ENCODE measurements at regions not wholly inside any gene's neighbourhood (a gene's known extent, or its start where the extent isn't known, plus 50 kb on each side); places are given as distances from the start of the nearest gene placed in this dataset.
"Not testable (repeated sequence)": the region's sequence is repeated elsewhere in the genome, so short reads cannot be mapped to it uniquely, and the experiment has no call there.

DNA sequence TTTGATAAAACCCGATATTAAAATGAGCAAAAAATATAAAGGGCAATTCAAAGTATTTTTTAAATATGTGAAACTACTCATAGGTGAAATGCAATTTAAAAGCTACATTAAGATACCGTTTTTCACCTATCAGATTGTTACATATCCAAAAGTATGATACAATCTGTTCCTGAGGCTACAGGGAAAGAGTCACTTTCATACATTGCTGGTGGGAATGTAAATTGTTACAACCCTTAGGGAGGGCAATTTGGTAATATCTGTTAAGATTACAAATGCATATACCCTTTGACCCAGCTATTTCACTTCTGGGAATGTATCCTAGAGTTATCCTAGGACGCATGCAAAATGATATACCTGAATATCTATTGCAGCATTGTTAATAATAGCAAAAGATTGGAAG is 132.1 kb downstream of the BLID start:
- H3K4me2 ChIP-seq (ENCODE audit: low read depth, low read length) = no peak overlapping the region
- no peaks in the 10 kb centered on the region for H3K9me3 ChIP-seq (ENCODE audit: low read length)
- no peak overlapping the region for H2AFZ ChIP-seq (ENCODE audit: low read length)
- 15% methylated on average over 3 of the region's 3 CpGs for WGBS (ENCODE audit: low lambda C conversion rate)
- no peaks in the 10 kb centered on the region for H3K36me3 ChIP-seq (replicated peaks in 1 of 2; ENCODE audit: control insufficient read depth in 1 of 2, insufficient read depth in 2 of 2, low read length in 2 of 2)
- H3K27ac ChIP-seq (ENCODE audit: extremely low read length, insufficient read depth, low read length) = no peak overlapping the region
- H3K4me3 ChIP-seq (replicated peaks in 1 of 3; ENCODE audit: insufficient read depth in 1 of 3, low read depth in 2 of 3, low read length in 3 of 3) = no peak overlapping the region
- TF ChIP-seq ZMAT5 (CRISPR knock-in tag; IDR thresholded peaks at IDR 0.05; ENCODE audit: borderline replicate concordance, low read depth) = no peak
- TF ChIP-seq ZNF749 (CRISPR knock-in tag; IDR thresholded peaks at IDR 0.05; ENCODE audit: borderline replicate concordance) = no peak
- no peak for TF ChIP-seq TRIM24 (CRISPR knock-in tag; IDR thresholded peaks at IDR 0.05)
- no peak for TF ChIP-seq KLF12 (CRISPR knock-in tag; IDR thresholded peaks at IDR 0.05; ENCODE audit: borderline replicate concordance)
- TF ChIP-seq, protein P1, sequence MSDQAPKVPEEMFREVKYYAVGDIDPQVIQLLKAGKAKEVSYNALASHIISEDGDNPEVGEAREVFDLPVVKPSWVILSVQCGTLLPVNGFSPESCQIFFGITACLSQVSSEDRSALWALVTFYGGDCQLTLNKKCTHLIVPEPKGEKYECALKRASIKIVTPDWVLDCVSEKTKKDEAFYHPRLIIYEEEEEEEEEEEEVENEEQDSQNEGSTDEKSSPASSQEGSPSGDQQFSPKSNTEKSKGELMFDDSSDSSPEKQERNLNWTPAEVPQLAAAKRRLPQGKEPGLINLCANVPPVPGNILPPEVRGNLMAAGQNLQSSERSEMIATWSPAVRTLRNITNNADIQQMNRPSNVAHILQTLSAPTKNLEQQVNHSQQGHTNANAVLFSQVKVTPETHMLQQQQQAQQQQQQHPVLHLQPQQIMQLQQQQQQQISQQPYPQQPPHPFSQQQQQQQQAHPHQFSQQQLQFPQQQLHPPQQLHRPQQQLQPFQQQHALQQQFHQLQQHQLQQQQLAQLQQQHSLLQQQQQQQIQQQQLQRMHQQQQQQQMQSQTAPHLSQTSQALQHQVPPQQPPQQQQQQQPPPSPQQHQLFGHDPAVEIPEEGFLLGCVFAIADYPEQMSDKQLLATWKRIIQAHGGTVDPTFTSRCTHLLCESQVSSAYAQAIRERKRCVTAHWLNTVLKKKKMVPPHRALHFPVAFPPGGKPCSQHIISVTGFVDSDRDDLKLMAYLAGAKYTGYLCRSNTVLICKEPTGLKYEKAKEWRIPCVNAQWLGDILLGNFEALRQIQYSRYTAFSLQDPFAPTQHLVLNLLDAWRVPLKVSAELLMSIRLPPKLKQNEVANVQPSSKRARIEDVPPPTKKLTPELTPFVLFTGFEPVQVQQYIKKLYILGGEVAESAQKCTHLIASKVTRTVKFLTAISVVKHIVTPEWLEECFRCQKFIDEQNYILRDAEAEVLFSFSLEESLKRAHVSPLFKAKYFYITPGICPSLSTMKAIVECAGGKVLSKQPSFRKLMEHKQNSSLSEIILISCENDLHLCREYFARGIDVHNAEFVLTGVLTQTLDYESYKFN (CRISPR knock-in tag; conservative IDR thresholded peaks at IDR 0.05) = no peak
- TF ChIP-seq SP1 (IDR thresholded peaks at IDR 0.05) = no peak
- no peak for TF ChIP-seq SP1 (CRISPR knock-in tag; IDR thresholded peaks at IDR 0.05)
- TF ChIP-seq RBAK (CRISPR knock-in tag; IDR thresholded peaks at IDR 0.05) = no peak
- TF ChIP-seq MEIS1 (CRISPR knock-in tag; IDR thresholded peaks at IDR 0.05; ENCODE audit: borderline replicate concordance) = no peak
- no peak for TF ChIP-seq CBX5 (CRISPR knock-in tag; IDR thresholded peaks at IDR 0.05; ENCODE audit: borderline replicate concordance)
- TF ChIP-seq, protein P2, sequence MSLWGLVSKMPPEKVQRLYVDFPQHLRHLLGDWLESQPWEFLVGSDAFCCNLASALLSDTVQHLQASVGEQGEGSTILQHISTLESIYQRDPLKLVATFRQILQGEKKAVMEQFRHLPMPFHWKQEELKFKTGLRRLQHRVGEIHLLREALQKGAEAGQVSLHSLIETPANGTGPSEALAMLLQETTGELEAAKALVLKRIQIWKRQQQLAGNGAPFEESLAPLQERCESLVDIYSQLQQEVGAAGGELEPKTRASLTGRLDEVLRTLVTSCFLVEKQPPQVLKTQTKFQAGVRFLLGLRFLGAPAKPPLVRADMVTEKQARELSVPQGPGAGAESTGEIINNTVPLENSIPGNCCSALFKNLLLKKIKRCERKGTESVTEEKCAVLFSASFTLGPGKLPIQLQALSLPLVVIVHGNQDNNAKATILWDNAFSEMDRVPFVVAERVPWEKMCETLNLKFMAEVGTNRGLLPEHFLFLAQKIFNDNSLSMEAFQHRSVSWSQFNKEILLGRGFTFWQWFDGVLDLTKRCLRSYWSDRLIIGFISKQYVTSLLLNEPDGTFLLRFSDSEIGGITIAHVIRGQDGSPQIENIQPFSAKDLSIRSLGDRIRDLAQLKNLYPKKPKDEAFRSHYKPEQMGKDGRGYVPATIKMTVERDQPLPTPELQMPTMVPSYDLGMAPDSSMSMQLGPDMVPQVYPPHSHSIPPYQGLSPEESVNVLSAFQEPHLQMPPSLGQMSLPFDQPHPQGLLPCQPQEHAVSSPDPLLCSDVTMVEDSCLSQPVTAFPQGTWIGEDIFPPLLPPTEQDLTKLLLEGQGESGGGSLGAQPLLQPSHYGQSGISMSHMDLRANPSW (CRISPR knock-in tag; IDR thresholded peaks at IDR 0.05; ENCODE audit: borderline replicate concordance) = no peak
- TF ChIP-seq ZNF143 (CRISPR knock-in tag; IDR thresholded peaks at IDR 0.05) = no peak
- no peak for TF ChIP-seq MAFF (IDR thresholded peaks at IDR 0.05; ENCODE audit: low read depth, low read length)
- no peak for TF ChIP-seq ZZZ3 (CRISPR knock-in tag; IDR thresholded peaks at IDR 0.05; ENCODE audit: borderline replicate concordance)
- in situ Hi-C loops (cut with HindIII; ENCODE audit: extremely low pct_ligation_motif_present, low pct_unique_long_range_greater_than_20kb) = no loop called here
- no peaks in the 10 kb centered on the region for H4K20me1 ChIP-seq (ENCODE audit: insufficient read depth, low read length)
- H3K79me2 ChIP-seq (ENCODE audit: insufficient read depth, low read length) = no peaks in the 10 kb centered on the region
- intact Hi-C loops (cut with micrococcal nuclease; ENCODE audit: unreplicated experiment) = no loop called here
- DNase-seq (ENCODE audit: low spot score) (no peak), FAIRE-seq (no peak), ATAC-seq (no peak)
- H3K27me3 ChIP-seq (ENCODE audit: control insufficient read depth in 1 of 2, insufficient read depth in 2 of 2, low read length in 2 of 2) = no peaks in the 10 kb centered on the region
- POLR2A ChIA-PET = no interaction called here
- no peak overlapping the region for H3K9ac ChIP-seq (ENCODE audit: insufficient read depth, low read depth, low read length)
- no TSS peak for BruUV-seq (replicated peaks)
- H3K4me1 ChIP-seq (ENCODE audit: insufficient read depth, low read length) = no peaks in the 10 kb centered on the region
- CTCF ChIA-PET (ENCODE audit: low intra/inter-chr PET ratio, low total read pairs) = no interaction called here

- H3K4me1 ChIP-seq (ENCODE audit: insufficient read depth, low read length); H3K79me2 ChIP-seq (ENCODE audit: insufficient read depth, low read length); intact Hi-C loops (cut with micrococcal nuclease; ENCODE audit: unreplicated experiment); FAIRE-seq; H3K9me3 ChIP-seq (ENCODE audit: low read length); in situ Hi-C loops (cut with HindIII; ENCODE audit: extremely low pct_ligation_motif_present, low pct_unique_long_range_greater_than_20kb); H3K4me2 ChIP-seq (ENCODE audit: low read depth, low read length); H2AFZ ChIP-seq (ENCODE audit: low read length); BruUV-seq (replicated peaks); DNase-seq (ENCODE audit: low spot score); H3K4me3 ChIP-seq (replicated peaks in 1 of 3; ENCODE audit: insufficient read depth in 1 of 3, low read depth in 2 of 3, low read length in 3 of 3); H4K20me1 ChIP-seq (ENCODE audit: insufficient read depth, low read length); POLR2A ChIA-PET; H3K9ac ChIP-seq (ENCODE audit: insufficient read depth, low read depth, low read length); H3K27ac ChIP-seq (ENCODE audit: extremely low read length, insufficient read depth, low read length); H3K36me3 ChIP-seq (replicated peaks in 1 of 2; ENCODE audit: control insufficient read depth in 1 of 2, insufficient read depth in 2 of 2, low read length in 2 of 2); H3K27me3 ChIP-seq (ENCODE audit: control insufficient read depth in 1 of 2, insufficient read depth in 2 of 2, low read length in 2 of 2); CTCF ChIA-PET (ENCODE audit: low intra/inter-chr PET ratio, low total read pairs); ATAC-seq: not testable (repeated sequence)
Measured at GRCh38 chr11:121977914-121978313, 138.1 kb downstream of the BLID start.

All from HepG2 (cell line).